Transverse colon (tissue), 1 donor: ENCODE measurements at regions not wholly inside any gene's neighbourhood (a gene's known extent, or its start where the extent isn't known, plus 50 kb on each side); places are given as distances from the start of the nearest gene placed in this dataset.

Experiments
- EP300 ChIP-seq: sonication (generic); formaldehyde crosslinking; IDR thresholded peaks from one replicate; pipeline ENCODE4 v1.6.1; 2017; ENCODE audit warnings: antibody characterized with exemption, low read depth
- POLR2A ChIP-seq: fragments of 450-650 bp; IDR thresholded peaks from one replicate; pipeline ENCODE4 v1.6.1; 2016; ENCODE audit warnings: antibody characterized with exemption, mild to moderate bottlenecking, moderate library complexity

GRCh38 chr18:23330423-23330822 is 122.7 kb upstream of the RIOK3 start:
- TF ChIP-seq EP300 (no peak), POLR2A (no peak)
